Right renal cortex interstitium (tissue), 3 donors: ENCODE measurements at regions not wholly inside any gene's neighbourhood (a gene's known extent, or its start where the extent isn't known, plus 50 kb on each side); places are given as distances from the start of the nearest gene placed in this dataset.
"Not testable (repeated sequence)": the region's sequence is repeated elsewhere in the genome, so short reads cannot be mapped to it uniquely, and the experiment has no call there.

Experiments used
- DNase-seq, 3 donors: peaks; one replicate each; pipeline ENCODE4 v3.0.0-alpha.2; 2013; ENCODE audit warnings: low read depth in 3 of 3, low spot score in 2 of 3

- DNase-seq = no peak
These were observed 121.3 kb upstream of the HDDC2 start for GRCh38 chr6:125423047-125423446.

- no peak for DNase-seq
These were observed 130.2 kb upstream of the HDDC2 start for GRCh38 chr6:125431971-125432370.

- no peak for DNase-seq
These were observed 131.2 kb upstream of the HDDC2 start for GRCh38 chr6:125432963-125433362.

GRCh38 chr6:125434760-125435159 is 133.0 kb upstream of the HDDC2 start:
- DNase-seq = no peak

GRCh38 chr6:125439512-125439911 is 137.7 kb upstream of the HDDC2 start:
- no peak for DNase-seq

GRCh38 chr6:125444006-125444923 is 142.5 kb upstream of the HDDC2 start:
- DNase-seq = peak in 1 of 3 donors; percentile 14

GRCh38 chr6:125445054-125445453 is 143.3 kb upstream of the HDDC2 start:
- DNase-seq = no peak

GRCh38 chr6:125446011-125446410 is 144.2 kb upstream of the HDDC2 start:
- no peak for DNase-seq

- DNase-seq = no peak
These were observed 150.0 kb upstream of the HDDC2 start for GRCh38 chr6:125451750-125452149.

GRCh38 chr6:125453516-125453915 is 151.7 kb upstream of the HDDC2 start:
- DNase-seq = no peak

- DNase-seq = no peak
These were observed 152.6 kb upstream of the HDDC2 start for GRCh38 chr6:125454351-125454750.

GRCh38 chr6:125458493-125458892 is 156.7 kb upstream of the HDDC2 start:
- DNase-seq = not testable (repeated sequence)

- not testable (repeated sequence) for DNase-seq
These were observed 163.6 kb upstream of the HDDC2 start for GRCh38 chr6:125465332-125465731.

GRCh38 chr6:125469915-125470314 is 168.1 kb upstream of the HDDC2 start:
- no peak for DNase-seq

- no peak for DNase-seq
These were observed 169.9 kb upstream of the HDDC2 start for GRCh38 chr6:125471667-125472066.

- no peak for DNase-seq
These were observed 172.3 kb upstream of the HDDC2 start for GRCh38 chr6:125474061-125474460.

- DNase-seq = no peak
These were observed 175.4 kb upstream of the HDDC2 start for GRCh38 chr6:125477156-125477555.

GRCh38 chr6:125477844-125478243 is 176.1 kb upstream of the HDDC2 start:
- DNase-seq = no peak

GRCh38 chr6:125480146-125480545 is 178.4 kb upstream of the HDDC2 start:
- DNase-seq = no peak

GRCh38 chr6:125480571-125480970 is 178.8 kb upstream of the HDDC2 start:
- DNase-seq = no peak

- DNase-seq = no peak
These were observed 179.3 kb upstream of the HDDC2 start for GRCh38 chr6:125481056-125481455.

- DNase-seq = no peak
These were observed 184.0 kb upstream of the HDDC2 start for GRCh38 chr6:125485757-125486156.

- DNase-seq = no peak
These were observed 185.1 kb upstream of the HDDC2 start for GRCh38 chr6:125486881-125487280.
